GM21717 (cell line): ENCODE measurements at regions not wholly inside any gene's neighbourhood (a gene's known extent, or its start where the extent isn't known, plus 50 kb on each side); places are given as distances from the start of the nearest gene placed in this dataset.
"Not testable (repeated sequence)": the region's sequence is repeated elsewhere in the genome, so short reads cannot be mapped to it uniquely, and the experiment has no call there.

Experiments
- ATAC-seq: cut with Tn5 transposase; IDR thresholded peaks from one replicate; pipeline ENCODE4 v1.9.1; 2021; ENCODE audit warnings: mild to moderate bottlenecking, moderate library complexity; ENCODE audit not compliant: unreplicated experiment

DNA sequence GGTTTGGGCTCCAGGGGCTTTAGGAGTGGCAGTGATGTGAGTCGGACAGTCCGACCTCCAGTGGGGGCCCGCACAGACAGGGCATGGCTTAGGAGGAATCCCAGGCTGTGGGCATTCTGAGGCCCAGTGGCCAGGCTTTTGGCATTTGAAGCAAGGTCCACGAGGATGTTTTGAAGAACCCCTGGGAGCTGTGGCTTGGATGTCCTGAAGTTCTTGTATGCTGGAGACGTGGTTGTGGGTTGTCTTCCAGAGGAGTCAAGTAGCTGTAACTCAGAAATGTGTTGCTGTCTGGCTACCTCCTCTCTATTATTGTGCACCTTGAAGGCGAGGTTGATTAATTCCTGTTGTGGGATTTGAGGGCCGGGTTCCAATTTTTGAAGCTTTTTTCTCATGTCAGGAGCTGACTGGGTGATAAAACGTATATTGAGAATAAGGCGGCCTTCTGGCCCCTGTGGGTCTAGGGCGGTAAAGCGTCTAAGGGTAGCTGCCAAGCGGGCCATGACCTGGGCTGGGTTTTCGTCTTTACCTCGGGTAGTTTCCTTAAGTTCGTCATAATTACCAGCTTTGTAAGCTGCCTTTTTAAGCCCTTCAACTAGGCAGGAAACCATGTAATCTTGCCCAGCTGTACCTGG lies 67.3 kb upstream of the EZR start:
- ATAC-seq, result not testable (repeated sequence)

DNA sequence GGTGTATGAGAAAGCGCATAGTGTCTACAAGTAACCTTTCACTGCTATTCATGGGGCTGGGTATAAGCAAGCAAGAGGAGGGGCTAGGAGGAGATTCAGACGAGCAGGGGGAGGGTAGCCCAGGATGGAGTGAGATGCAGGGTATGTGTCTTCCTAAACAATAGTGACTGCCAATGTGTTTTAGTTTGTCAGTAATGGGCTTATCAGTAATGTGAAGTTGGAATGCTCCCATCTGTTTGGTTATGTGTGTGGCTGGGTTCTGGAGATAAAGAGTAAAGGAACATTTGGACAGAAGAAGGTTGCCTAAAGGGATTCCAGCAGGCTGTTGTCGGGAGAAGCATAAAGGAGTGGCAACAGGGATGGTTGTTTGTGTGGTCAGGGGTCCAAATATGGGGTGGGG lies 62.7 kb upstream of the EZR start:
- not testable (repeated sequence) for ATAC-seq

DNA sequence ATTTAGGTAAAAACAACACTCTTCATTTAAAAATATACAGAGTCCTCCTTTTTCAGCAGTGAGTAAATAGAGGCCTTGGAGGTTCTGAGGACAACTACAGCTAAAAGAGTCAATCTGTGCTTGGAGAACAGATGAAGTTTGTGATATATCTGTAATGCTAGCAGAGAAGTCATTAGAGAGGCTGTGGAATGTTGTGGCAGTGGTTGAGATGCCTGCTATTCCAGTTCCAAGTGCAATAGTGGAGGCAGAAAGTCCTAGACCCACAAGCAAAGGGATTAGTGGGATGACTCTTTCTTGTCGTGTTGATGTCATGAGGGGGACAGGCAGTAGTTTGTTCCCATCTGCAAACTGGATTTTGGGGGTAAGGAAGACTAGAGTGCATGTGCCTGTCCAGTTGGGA lies 62.1 kb upstream of the EZR start:
- not testable (repeated sequence) for ATAC-seq

DNA sequence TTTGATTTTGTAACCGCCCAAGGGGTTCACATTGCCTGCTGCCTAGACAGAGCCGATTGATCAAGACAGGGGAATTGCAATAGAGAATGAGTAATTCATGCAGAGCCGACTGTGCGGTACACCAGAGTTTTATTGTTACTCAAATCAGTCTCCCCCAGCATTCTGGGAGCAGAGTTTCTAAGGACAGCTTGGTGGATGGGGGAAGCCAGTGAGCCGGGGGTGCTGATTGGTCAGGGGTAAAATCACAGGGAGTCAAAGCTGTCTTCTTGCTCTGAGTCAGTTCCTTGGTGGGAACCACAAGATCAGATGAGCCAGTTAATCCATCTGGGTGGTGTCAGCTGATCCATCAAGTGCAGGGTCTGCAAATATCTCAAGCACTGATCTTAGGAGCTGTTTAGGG lies 60.0 kb upstream of the EZR start:
- no peak for ATAC-seq

DNA sequence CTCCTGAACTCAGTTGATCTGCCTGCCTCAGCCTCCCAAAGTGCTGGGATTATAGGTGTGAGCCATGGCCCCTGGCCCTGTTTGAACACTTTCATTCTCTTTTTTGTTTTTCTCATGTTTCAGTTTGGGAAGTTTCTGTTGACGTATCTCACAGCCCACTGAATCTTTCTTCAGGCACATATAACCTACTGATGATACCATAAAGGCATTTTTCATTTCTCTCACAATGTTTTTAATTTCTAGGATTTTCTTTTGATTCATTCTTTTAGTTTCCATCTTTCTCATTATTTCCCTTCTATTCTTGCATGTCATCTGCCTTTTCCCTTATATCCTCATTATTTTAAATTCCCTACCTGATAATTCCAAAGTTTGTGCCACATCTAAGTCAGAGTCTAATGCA lies 58.5 kb upstream of the EZR start:
- ATAC-seq, result no peak

DNA sequence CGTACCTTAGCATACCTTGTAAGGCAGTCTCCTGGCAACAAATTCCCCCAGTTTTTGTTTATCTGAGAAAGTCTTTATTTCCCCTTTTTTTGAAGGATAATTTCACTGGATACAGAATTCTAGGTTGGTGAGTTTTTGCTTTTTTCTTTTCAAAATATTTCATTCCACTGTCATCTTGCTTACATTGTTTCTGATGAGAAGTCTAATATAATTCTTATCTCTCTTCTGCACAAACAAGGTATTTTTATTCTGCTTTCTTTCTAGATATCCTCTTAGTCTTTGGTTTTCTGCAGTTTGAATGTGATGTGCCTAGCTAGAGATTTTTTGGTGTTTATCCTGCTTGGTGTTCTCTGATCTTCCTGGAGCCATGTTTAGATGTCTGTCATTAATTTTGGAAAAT lies 57.7 kb upstream of the EZR start:
- ATAC-seq, result no peak

DNA sequence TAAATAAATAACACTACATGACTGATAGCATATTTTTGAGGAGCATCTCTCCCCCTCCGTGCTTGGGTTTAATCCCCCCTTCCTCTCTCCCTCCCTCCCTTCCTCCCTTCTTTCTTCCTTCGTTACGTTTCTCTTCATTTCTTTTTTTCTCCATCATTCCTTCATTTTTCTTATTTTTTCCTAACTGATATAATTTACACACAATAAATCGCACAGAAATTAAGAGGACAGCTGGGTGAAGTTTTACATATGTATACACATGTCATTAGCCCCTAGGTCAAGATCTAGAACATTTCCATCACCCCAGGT lies 51.4 kb upstream of the EZR start:
- ATAC-seq, result no peak

DNA sequence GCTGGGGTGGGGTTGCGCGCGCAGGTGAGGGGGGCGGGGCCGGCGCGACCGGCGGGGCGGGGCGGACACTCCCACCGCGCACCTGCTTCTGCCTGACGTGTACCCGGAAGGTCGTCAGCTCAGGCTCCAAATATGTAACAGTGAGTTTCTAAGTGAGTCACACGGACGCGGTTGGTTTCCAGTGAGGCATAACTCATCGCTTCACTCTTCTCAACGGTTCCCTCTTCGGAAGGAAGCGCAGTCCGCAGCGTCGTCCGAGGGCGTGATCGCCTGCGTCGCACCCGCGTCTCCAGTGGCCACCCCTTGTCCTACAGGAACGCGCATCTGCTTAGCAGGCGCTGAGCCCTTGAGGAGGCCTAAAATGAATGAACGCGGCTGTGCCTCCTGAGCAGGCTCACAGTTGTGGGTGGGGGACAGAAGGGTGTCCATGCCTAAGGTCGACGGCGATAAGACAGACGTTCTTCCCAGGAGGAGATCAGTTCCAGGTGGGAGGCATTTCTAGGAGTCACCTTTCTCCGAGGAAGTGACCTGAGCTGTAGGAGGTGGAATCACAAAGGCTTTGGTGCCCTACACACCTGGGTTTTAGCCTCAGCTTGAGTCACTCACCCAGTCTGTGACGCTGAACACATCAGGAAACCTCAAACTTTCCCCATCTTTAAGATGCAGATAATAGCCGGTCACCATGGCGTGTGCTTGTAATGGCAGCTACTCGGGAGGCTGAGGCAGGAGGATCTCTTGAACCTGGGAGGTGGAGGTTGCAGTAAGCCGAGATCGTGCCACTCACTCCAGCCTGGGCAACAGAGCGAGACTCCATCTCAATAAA lies 50.9 kb upstream of the EZR start:
- ATAC-seq, result peak; percentile 94

DNA sequence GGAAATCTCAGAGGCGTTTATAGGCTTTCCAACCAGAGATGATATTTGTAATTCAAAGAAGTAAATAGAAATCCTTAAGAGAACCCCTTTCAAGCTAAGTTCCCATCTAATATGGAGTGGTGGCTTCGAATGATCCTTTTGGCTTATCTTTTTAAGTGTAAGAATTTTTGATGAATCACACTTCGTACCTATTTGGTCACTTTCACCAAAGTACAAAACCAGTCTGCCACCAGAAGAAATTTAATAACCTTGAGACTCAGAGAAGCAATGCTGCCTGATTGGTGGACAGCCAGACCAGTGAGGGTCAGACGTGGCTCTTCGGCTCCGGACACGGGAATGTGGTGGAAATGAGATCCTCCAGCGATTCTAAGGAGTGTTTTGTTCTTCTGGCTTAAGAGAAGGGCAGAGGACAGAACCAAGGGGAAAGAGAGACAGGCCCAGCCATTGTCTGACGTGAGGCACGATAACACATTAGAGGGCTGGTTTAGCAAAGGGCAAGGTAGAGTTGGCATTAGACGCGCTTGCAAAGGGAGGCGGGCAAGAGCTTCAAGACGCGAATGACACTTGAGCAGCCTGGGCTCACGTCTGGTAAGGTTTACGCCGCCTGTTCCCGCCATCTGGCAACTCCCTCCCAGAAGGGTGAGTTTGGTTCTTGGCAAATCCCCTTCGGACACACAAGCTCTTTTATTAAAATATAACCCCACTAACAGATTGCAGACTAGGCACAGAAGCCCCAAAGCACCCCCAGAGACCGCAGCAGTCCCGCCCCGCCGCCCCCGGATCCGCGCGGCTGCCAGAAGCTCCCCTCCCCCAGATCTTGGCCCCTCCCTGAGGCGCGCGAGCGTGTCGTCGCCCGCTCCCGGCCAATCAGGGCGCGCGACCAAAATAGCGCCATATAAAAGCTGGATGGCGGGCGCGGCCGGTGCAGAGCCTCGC lies 50.0 kb upstream of the EZR start:
- ATAC-seq, result peak; percentile 32
